GM12878 (cell line): ENCODE measurements at regions not wholly inside any gene's neighbourhood (a gene's known extent, or its start where the extent isn't known, plus 50 kb on each side); places are given as distances from the start of the nearest gene placed in this dataset.

ENCODE experiments used
- CTCF ChIP-seq, 3 experiments: IDR thresholded peaks in 2 of 3; conservative IDR thresholded peaks in 1 of 3; 2 replicates each; pipeline ENCODE4 v1.5.1; 2011; ENCODE audit warnings: low read depth in 3 of 3, low read length in 3 of 3, mild to moderate bottlenecking in 3 of 3, control low read depth in 2 of 3, moderate library complexity in 2 of 3, inconsistent platforms in 1 of 3, mixed read lengths in 1 of 3; ENCODE audit not compliant: control insufficient read depth in 2 of 3, insufficient read depth in 1 of 3; ENCODE audit errors: extremely low read depth in 1 of 3
- REST ChIP-seq: IDR thresholded peaks from 2 replicates; pipeline ENCODE4 v1.6.1; 2012; ENCODE audit warnings: mild to moderate bottlenecking, low read depth, low read length
- ZNF274 ChIP-seq: IDR thresholded peaks from one replicate; pipeline ENCODE4 v1.8.0; 2011; ENCODE audit not compliant: insufficient read length, insufficient read depth

DNA sequence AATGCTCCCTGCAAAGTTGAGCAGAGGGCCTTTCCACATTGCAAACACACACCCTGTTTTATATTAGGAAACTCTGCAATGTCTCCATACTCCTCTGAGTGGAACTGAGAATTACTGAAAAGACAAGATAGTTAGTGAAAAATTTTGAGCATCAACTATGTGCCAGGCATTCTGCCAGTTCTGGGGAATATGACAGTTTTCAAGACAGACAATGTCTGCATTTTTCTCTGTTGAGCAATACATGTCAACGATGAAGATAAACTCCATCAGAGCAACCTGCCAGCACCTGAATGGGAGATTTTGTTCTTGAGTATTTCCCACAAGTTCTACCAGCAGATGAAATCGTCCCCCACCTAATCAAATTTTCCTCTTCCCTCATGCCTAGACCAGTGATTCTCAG is 203.4 kb upstream of the BMPER start:
- no peak for TF ChIP-seq REST
- TF ChIP-seq CTCF (IDR thresholded peaks at IDR 0.05 in 2 of 3, conservative IDR thresholded peaks at IDR 0.05 in 1 of 3; ENCODE audit: control insufficient read depth in 2 of 3, extremely low read depth in 1 of 3, insufficient read depth in 1 of 3, low read depth in 3 of 3, low read length in 3 of 3), result no peak
- no peak for TF ChIP-seq ZNF274
